Progenitor cell of endocrine pancreas (in vitro differentiated cells): ENCODE measurements at regions not wholly inside any gene's neighbourhood (a gene's known extent, or its start where the extent isn't known, plus 50 kb on each side); places are given as distances from the start of the nearest gene placed in this dataset.

ENCODE experiments used
- DNase-seq: peaks from one replicate; pipeline ENCODE4 v3.0.0; 2021; ENCODE audit warnings: low spot score; ENCODE audit not compliant: unreplicated experiment
- H3K27ac Mint-ChIP-seq: 2 replicates; pipeline ENCODE4 v1.8.0; 2021; ENCODE audit warnings: mild to moderate bottlenecking, moderate library complexity, mixed read lengths
- H3K27me3 Mint-ChIP-seq: 2 replicates; pipeline ENCODE4 v1.8.0; 2021; ENCODE audit warnings: mixed read lengths
- H3K36me3 Mint-ChIP-seq: 2 replicates; pipeline ENCODE4 v1.8.0; 2022; ENCODE audit warnings: mixed read lengths; ENCODE audit not compliant: insufficient read depth
- H3K4me1 Mint-ChIP-seq: 2 replicates; pipeline ENCODE4 v1.8.0; 2021; ENCODE audit warnings: low read depth, mixed read lengths
- H3K4me3 Mint-ChIP-seq: 2 replicates; pipeline ENCODE4 v1.8.0; 2021; ENCODE audit warnings: low read depth, mild to moderate bottlenecking, moderate library complexity, mixed read lengths
- H3K9me3 Mint-ChIP-seq: 2 replicates; pipeline ENCODE4 v1.8.0; 2021; ENCODE audit warnings: low read depth, mixed read lengths
- CTCF ChIP-seq: fragments of 200-600 bp; sonication (generic); IDR thresholded peaks from one replicate; pipeline ENCODE4 v1.5.0; 2021; ENCODE audit warnings: antibody characterized with exemption, mild to moderate bottlenecking; ENCODE audit not compliant: unreplicated experiment

GRCh38 chr2:4370422-4371090 is 667.2 kb downstream of the DCDC2C start:
- Mint-ChIP-seq H3K27ac (no peak overlapping the region), H3K4me1 (peaks cover 1% of the 10 kb centered on the region), H3K9me3 (peaks cover 25% of the 10 kb centered on the region), H3K4me3 (no peak overlapping the region), H3K27me3 (no peaks in the 10 kb centered on the region), H3K36me3 (peaks cover 5% of the 10 kb centered on the region)
- no peak for TF ChIP-seq CTCF
- DNase-seq: no peak

GRCh38 chr2:4381049-4381448 is 677.7 kb downstream of the DCDC2C start:
- Mint-ChIP-seq H3K4me1 (no peaks in the 10 kb centered on the region), H3K9me3 (peaks cover 3% of the 10 kb centered on the region)

GRCh38 chr2:4381773-4382172 is 678.4 kb downstream of the DCDC2C start:
- DNase-seq: no peak
- Mint-ChIP-seq H3K27me3 (no peaks in the 10 kb centered on the region), H3K36me3 (no peaks in the 10 kb centered on the region)

More at GRCh38 chr2:4381049-4381448, 677.7 kb downstream of the DCDC2C start:
- no peak overlapping the region for H3K27ac Mint-ChIP-seq
- no peak overlapping the region for H3K4me3 Mint-ChIP-seq
- no peak for DNase-seq
- TF ChIP-seq CTCF: no peak
- H3K36me3 Mint-ChIP-seq: no peaks in the 10 kb centered on the region
- no peaks in the 10 kb centered on the region for H3K27me3 Mint-ChIP-seq

GRCh38 chr2:4391013-4391412 is 687.6 kb downstream of the DCDC2C start:
- no peaks in the 10 kb centered on the region for H3K4me1 Mint-ChIP-seq
- no peak for DNase-seq
- peaks cover 43% of the 10 kb centered on the region for H3K9me3 Mint-ChIP-seq
- TF ChIP-seq CTCF: no peak
- H3K27me3 Mint-ChIP-seq: no peaks in the 10 kb centered on the region
- H3K4me3 Mint-ChIP-seq: no peak overlapping the region
- H3K27ac Mint-ChIP-seq: no peak overlapping the region
- H3K36me3 Mint-ChIP-seq: no peaks in the 10 kb centered on the region

More at GRCh38 chr2:4381773-4382172, 678.4 kb downstream of the DCDC2C start:
- Mint-ChIP-seq H3K27ac (no peak overlapping the region), H3K9me3 (peaks cover 8% of the 10 kb centered on the region), H3K4me3 (no peak overlapping the region), H3K4me1 (no peaks in the 10 kb centered on the region)
- no peak for TF ChIP-seq CTCF

- no peaks in the 10 kb centered on the region for H3K36me3 Mint-ChIP-seq
Measured at GRCh38 chr2:4404363-4404762, 701.0 kb downstream of the DCDC2C start.

More at GRCh38 chr2:4404363-4404762, 701.0 kb downstream of the DCDC2C start:
- Mint-ChIP-seq H3K4me3 (no peak overlapping the region), H3K9me3 (peaks cover 9% of the 10 kb centered on the region), H3K27ac (no peak overlapping the region), H3K27me3 (peaks cover 4% of the 10 kb centered on the region), H3K4me1 (peaks cover 6% of the 10 kb centered on the region)
- no peak for TF ChIP-seq CTCF
- no peak for DNase-seq
